DMS153 (cell line): ENCODE measurements at regions not wholly inside any gene's neighbourhood (a gene's known extent, or its start where the extent isn't known, plus 50 kb on each side); places are given as distances from the start of the nearest gene placed in this dataset.
"Not testable (repeated sequence)": the region's sequence is repeated elsewhere in the genome, so short reads cannot be mapped to it uniquely, and the experiment has no call there.

Experiments used
- DNase-seq: peaks from one replicate; lab custom pipeline; 2025; lab: John Stamatoyannopoulos, UW

- DNase-seq, result no peak
These were observed 974.9 kb downstream of the RPA4 start for GRCh38 chrX:97858592-97858991.

- no peak for DNase-seq
These were observed 976.5 kb downstream of the RPA4 start for GRCh38 chrX:97860226-97860625.

GRCh38 chrX:97863261-97863660 lies 979.6 kb downstream of the RPA4 start:
- no peak for DNase-seq

GRCh38 chrX:97867266-97867665 lies 983.6 kb downstream of the RPA4 start:
- DNase-seq, result no peak

- no peak for DNase-seq
These were observed 993.1 kb downstream of the RPA4 start for GRCh38 chrX:97876697-97877407.

- DNase-seq, result no peak
These were observed 998.6 kb downstream of the RPA4 start for GRCh38 chrX:97882306-97882705.

- no peak for DNase-seq
These were observed 1012.0 kb downstream of the RPA4 start for GRCh38 chrX:97895751-97896150.

- no peak for DNase-seq
These were observed 1014.3 kb downstream of the RPA4 start for GRCh38 chrX:97897998-97898397.

- no peak for DNase-seq
These were observed 1015.1 kb downstream of the RPA4 start for GRCh38 chrX:97898798-97899197.

- DNase-seq, result no peak
These were observed 1024.1 kb downstream of the RPA4 start for GRCh38 chrX:97907791-97908190.

GRCh38 chrX:97909245-97909644 lies 1025.5 kb downstream of the RPA4 start:
- no peak for DNase-seq

- not testable (repeated sequence) for DNase-seq
These were observed 1031.7 kb downstream of the RPA4 start for GRCh38 chrX:97915390-97915789.

GRCh38 chrX:97921223-97921622 lies 1037.5 kb downstream of the RPA4 start:
- not testable (repeated sequence) for DNase-seq

- no peak for DNase-seq
These were observed 1047.9 kb downstream of the RPA4 start for GRCh38 chrX:97931586-97931985.

GRCh38 chrX:97936296-97936695 lies 1052.6 kb downstream of the RPA4 start:
- DNase-seq, result no peak

- DNase-seq, result no peak
These were observed 1055.0 kb downstream of the RPA4 start for GRCh38 chrX:97938706-97939105.

GRCh38 chrX:97968376-97969163 lies 1084.9 kb downstream of the RPA4 start:
- DNase-seq, result no peak

- no peak for DNase-seq
These were observed 1100.9 kb downstream of the RPA4 start for GRCh38 chrX:97984641-97985040.

GRCh38 chrX:97985096-97985495 lies 1101.4 kb downstream of the RPA4 start:
- no peak for DNase-seq

- DNase-seq, result no peak
These were observed 1104.3 kb downstream of the RPA4 start for GRCh38 chrX:97987979-97988378.

GRCh38 chrX:97995834-97996233 lies 1112.1 kb downstream of the RPA4 start:
- DNase-seq, result no peak

GRCh38 chrX:98028691-98029090 lies 1145.0 kb downstream of the RPA4 start:
- DNase-seq, result no peak

GRCh38 chrX:98029861-98030260 lies 1146.2 kb downstream of the RPA4 start:
- no peak for DNase-seq

GRCh38 chrX:98057176-98057575 lies 1173.5 kb downstream of the RPA4 start:
- no peak for DNase-seq
